HG03139 (cell line): ENCODE measurements at regions not wholly inside any gene's neighbourhood (a gene's known extent, or its start where the extent isn't known, plus 50 kb on each side); places are given as distances from the start of the nearest gene placed in this dataset.

Experiments
- ATAC-seq: cut with Tn5 transposase; IDR thresholded peaks from one replicate; pipeline ENCODE4 v1.9.1; 2021; ENCODE audit not compliant: unreplicated experiment

- no peak for ATAC-seq
Observed at GRCh38 chr17:71405101-71405500, 715.7 kb upstream of the SOX9 start.

- no peak for ATAC-seq
Observed at GRCh38 chr17:71407981-71408380, 712.8 kb upstream of the SOX9 start.

GRCh38 chr17:71409137-71409536 lies 711.7 kb upstream of the SOX9 start:
- ATAC-seq: no peak

- ATAC-seq: no peak
Observed at GRCh38 chr17:71409712-71410111, 711.1 kb upstream of the SOX9 start.

- no peak for ATAC-seq
Observed at GRCh38 chr17:71412803-71413202, 708.0 kb upstream of the SOX9 start.

GRCh38 chr17:71413935-71414334 lies 706.9 kb upstream of the SOX9 start:
- no peak for ATAC-seq

- ATAC-seq: no peak
Observed at GRCh38 chr17:71417142-71417541, 703.7 kb upstream of the SOX9 start.

- ATAC-seq: no peak
Observed at GRCh38 chr17:71422968-71423367, 697.9 kb upstream of the SOX9 start.

GRCh38 chr17:71423871-71424546 lies 696.8 kb upstream of the SOX9 start:
- no peak for ATAC-seq

- ATAC-seq: no peak
Observed at GRCh38 chr17:71427801-71428200, 693.0 kb upstream of the SOX9 start.

- ATAC-seq: no peak
Observed at GRCh38 chr17:71428897-71429296, 691.9 kb upstream of the SOX9 start.

- no peak for ATAC-seq
Observed at GRCh38 chr17:71430281-71430680, 690.5 kb upstream of the SOX9 start.

GRCh38 chr17:71431146-71431545 lies 689.7 kb upstream of the SOX9 start:
- ATAC-seq: no peak

GRCh38 chr17:71432378-71433315 lies 688.2 kb upstream of the SOX9 start:
- ATAC-seq: no peak

GRCh38 chr17:71434716-71435115 lies 686.1 kb upstream of the SOX9 start:
- no peak for ATAC-seq

- ATAC-seq: no peak
Observed at GRCh38 chr17:71436479-71436878, 684.3 kb upstream of the SOX9 start.

- no peak for ATAC-seq
Observed at GRCh38 chr17:71437166-71437565, 683.7 kb upstream of the SOX9 start.

GRCh38 chr17:71438631-71439146 lies 682.1 kb upstream of the SOX9 start:
- ATAC-seq: no peak

GRCh38 chr17:71440513-71440912 lies 680.3 kb upstream of the SOX9 start:
- no peak for ATAC-seq

GRCh38 chr17:71441098-71441497 lies 679.7 kb upstream of the SOX9 start:
- ATAC-seq: no peak

GRCh38 chr17:71444078-71444477 lies 676.7 kb upstream of the SOX9 start:
- ATAC-seq: no peak
